ENCODE measurements at regions not wholly inside any gene's neighbourhood (a gene's known extent, or its start where the extent isn't known, plus 50 kb on each side); places are given as distances from the start of the nearest gene placed in this dataset.

DNA sequence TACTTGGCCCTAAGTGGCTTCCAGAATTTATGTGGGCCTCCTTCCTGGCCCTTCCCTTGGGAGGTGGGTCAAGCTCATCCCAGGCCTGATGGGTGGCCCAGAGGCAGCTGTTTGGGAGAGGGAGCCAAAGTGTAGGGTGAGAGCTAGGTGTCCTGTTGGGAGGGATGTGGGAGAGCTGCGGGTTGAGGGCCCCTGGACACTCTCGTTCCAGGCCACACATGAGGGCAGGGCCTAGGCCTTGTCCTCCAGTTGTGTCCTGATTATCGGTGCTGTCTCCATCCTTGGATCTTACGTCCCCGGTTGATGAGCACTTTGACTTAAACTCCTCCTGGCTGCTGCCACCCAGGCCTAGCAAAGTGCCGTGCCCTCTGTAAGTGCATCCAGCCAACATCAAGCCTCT lies 177.5 kb upstream of the VASH1 start:
- POLR2A ChIA-PET, result no interaction called here
- CTCF ChIA-PET, result no interaction called here
- no peak for DNase-seq (ENCODE audit: extremely low spot score)
- TF ChIP-seq, protein P1, sequence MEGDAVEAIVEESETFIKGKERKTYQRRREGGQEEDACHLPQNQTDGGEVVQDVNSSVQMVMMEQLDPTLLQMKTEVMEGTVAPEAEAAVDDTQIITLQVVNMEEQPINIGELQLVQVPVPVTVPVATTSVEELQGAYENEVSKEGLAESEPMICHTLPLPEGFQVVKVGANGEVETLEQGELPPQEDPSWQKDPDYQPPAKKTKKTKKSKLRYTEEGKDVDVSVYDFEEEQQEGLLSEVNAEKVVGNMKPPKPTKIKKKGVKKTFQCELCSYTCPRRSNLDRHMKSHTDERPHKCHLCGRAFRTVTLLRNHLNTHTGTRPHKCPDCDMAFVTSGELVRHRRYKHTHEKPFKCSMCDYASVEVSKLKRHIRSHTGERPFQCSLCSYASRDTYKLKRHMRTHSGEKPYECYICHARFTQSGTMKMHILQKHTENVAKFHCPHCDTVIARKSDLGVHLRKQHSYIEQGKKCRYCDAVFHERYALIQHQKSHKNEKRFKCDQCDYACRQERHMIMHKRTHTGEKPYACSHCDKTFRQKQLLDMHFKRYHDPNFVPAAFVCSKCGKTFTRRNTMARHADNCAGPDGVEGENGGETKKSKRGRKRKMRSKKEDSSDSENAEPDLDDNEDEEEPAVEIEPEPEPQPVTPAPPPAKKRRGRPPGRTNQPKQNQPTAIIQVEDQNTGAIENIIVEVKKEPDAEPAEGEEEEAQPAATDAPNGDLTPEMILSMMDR (IDR thresholded peaks at IDR 0.05; ENCODE audit: control extremely low read depth, extremely low read depth, low read depth, missing control alignments), result no peak

DNA sequence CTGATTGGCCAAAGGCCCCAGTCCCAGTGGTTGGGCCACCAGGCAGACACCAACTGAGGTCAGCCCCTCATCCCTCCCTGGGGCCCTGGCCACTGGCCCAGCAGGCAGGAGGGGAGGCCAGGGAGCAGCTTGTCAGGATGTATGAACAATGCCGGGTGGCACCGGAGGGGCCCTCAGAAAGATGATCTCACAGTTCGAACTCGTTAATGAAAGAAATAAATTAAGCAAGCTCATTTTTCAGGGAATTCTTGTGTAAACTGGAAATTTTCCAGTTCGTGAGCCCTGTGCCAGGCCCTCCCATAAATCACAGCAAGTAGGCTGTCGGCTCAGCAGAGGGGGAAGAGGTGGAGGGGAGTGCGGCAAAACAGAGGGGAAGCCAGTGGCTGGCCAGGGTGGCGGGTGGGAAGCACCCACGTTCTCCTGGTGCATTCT lies 177.0 kb upstream of the VASH1 start:
- ChIA-PET CTCF (no interaction called here), POLR2A (no interaction called here)
- no peak for DNase-seq (ENCODE audit: extremely low spot score)
- TF ChIP-seq, protein P1 (IDR thresholded peaks at IDR 0.05; ENCODE audit: control extremely low read depth, extremely low read depth, low read depth, missing control alignments), result no peak

GRCh38 chr14:76585616-76586015 lies 175.7 kb upstream of the VASH1 start:
- DNase-seq (ENCODE audit: extremely low spot score), result no peak
- TF ChIP-seq, protein P1 (IDR thresholded peaks at IDR 0.05; ENCODE audit: control extremely low read depth, extremely low read depth, low read depth, missing control alignments), result no peak
- ChIA-PET POLR2A (no interaction called here), CTCF (interaction anchor here (1.3 kb wide), 1 partner anchor 12 kb away, joined by 3 read pairs; no protein-coding TSS in a partner anchor)

- CTCF ChIA-PET, result no interaction called here
- DNase-seq (ENCODE audit: extremely low spot score), result no peak
- POLR2A ChIA-PET, result no interaction called here
- TF ChIP-seq, protein P1 (IDR thresholded peaks at IDR 0.05; ENCODE audit: control extremely low read depth, extremely low read depth, low read depth, missing control alignments), result no peak
Measured at GRCh38 chr14:76589246-76589645, 172.0 kb upstream of the VASH1 start.

DNA sequence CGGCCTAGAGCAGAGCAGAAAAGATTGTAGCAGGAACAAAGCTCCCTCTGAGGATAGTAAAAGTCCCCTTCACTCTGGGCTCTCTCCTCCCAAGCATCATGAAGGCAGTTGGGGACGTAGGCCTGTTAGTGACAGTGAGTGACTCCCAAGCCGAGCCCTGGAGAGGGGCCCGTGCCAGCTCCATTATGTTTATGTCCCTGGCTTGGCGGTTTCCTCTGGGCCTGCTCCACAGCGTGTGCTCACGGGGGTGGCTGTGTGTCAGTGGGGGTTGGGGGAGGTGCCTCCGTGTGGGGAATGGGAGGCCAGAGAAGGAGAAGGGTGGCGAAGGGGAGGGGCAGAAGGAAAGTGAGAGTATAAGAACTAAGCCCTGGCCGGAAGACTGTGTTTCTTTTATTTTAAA lies 170.0 kb upstream of the VASH1 start:
- ChIA-PET CTCF (interaction anchor here (1.3 kb wide), 1 partner anchor 17 kb away, joined by 4 read pairs; no protein-coding TSS in a partner anchor), POLR2A (no interaction called here)
- TF ChIP-seq, protein P1 (IDR thresholded peaks at IDR 0.05; ENCODE audit: control extremely low read depth, extremely low read depth, low read depth, missing control alignments), result no peak
- DNase-seq (ENCODE audit: extremely low spot score), result no peak

DNA sequence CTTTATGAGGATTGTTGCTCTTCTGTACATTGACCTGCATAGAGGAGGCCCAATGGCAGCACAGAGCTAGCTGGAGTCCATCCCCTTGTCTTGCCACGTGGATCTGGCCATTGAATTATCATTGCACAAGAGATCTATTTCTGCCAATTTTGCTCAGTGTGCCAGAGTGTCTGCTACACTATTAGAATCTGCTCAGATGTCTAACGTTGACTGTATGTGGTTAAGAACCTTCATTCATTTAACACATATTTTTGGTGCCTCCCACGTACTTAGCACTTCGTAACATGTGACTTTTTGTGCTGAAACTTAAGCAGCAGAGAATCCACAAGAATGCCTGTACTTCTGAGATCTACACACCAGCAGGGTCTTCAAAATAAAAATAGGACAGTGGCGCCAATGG lies 166.0 kb upstream of the VASH1 start:
- no peak for DNase-seq (ENCODE audit: extremely low spot score)
- POLR2A ChIA-PET, result no interaction called here
- TF ChIP-seq, protein P1 (IDR thresholded peaks at IDR 0.05; ENCODE audit: control extremely low read depth, extremely low read depth, low read depth, missing control alignments), result no peak
- CTCF ChIA-PET, result no interaction called here

DNA sequence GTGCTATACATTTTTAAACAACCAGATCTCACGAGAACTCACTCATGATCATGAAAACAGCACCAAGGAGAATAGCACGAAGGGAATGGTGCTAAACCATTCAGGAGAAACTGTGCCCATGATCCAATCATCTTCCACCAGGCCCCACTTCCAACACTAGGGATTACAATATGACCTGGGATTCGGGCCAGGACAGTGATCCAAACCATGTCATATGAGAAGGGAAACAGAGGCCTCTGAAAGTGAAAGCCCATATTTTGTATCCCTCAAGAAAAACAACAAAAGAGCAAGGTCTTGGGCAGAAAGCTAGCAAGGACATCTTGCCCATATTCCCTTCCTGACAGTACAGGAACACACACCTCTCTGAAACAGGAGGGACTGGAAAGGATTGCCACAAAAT lies 163.9 kb upstream of the VASH1 start:
- TF ChIP-seq, protein P1 (IDR thresholded peaks at IDR 0.05; ENCODE audit: control extremely low read depth, extremely low read depth, low read depth, missing control alignments), result no peak
- DNase-seq (ENCODE audit: extremely low spot score), result no peak
- ChIA-PET CTCF (no interaction called here), POLR2A (no interaction called here)
